ENCODE measurements at regions not wholly inside any gene's neighbourhood (a gene's known extent, or its start where the extent isn't known, plus 50 kb on each side); places are given as distances from the start of the nearest gene placed in this dataset.

- Histone ChIP-seq H3K9me3 (ENCODE audit: insufficient read depth in 2 of 2, low read depth in 1 of 2, low read length in 1 of 2) (peaks cover 4% of the 10 kb centered on the region in 2 experiments; a peak in 1 of 4 replicates), H2AK5ac (ENCODE audit: low read depth, low read length) (no peak overlapping the region), H3K14ac (ENCODE audit: insufficient read length) (no peak overlapping the region), H2AFZ (ENCODE audit: low read length) (no peak overlapping the region), H3K56ac (replicated peaks; ENCODE audit: insufficient read length, low read depth, low read length) (no peak overlapping the region), H4K91ac (replicated peaks; ENCODE audit: insufficient read length, low read length) (no peak overlapping the region), H4K20me1 (replicated peaks in 1 of 2; ENCODE audit: control insufficient read depth in 1 of 2, insufficient read depth in 2 of 2, low read length in 2 of 2) (no peaks in the 10 kb centered on the region), H2BK15ac (ENCODE audit: low read length) (no peak overlapping the region), H3K4ac (replicated peaks; ENCODE audit: insufficient read length, low read depth, low read length) (no peak overlapping the region), H3K36me3 (ENCODE audit: control insufficient read depth in 2 of 4, insufficient read depth in 4 of 4, low read length in 3 of 4) (no peaks in the 10 kb centered on the region), H3K27ac (ENCODE audit: low read depth, low read length) (no peak overlapping the region), H2BK12ac (ENCODE audit: low read depth, low read length) (no peak overlapping the region), H3K4me1 (replicated peaks in 1 of 4; ENCODE audit: control insufficient read depth in 3 of 4, insufficient read depth in 4 of 4, low read length in 3 of 4) (peaks cover 0 to 6% (median 2%) of the 10 kb centered on the region in 4 experiments; a peak in 2 of 7 replicates), H2BK5ac (ENCODE audit: low read depth, low read length) (no peak overlapping the region), H3K79me2 (ENCODE audit: control insufficient read depth in 1 of 2, insufficient read depth in 2 of 2, low read length in 2 of 2) (no peaks in the 10 kb centered on the region), H4K8ac (ENCODE audit: extremely low read depth, insufficient read depth, low read length) (no peak overlapping the region), H3K23me2 (ENCODE audit: low read depth, low read length) (no peaks in the 10 kb centered on the region), H4K5ac (ENCODE audit: insufficient read length, low read depth, low read length) (no peak overlapping the region), H3K79me1 (ENCODE audit: low read depth, low read length) (no peaks in the 10 kb centered on the region), H2BK120ac (replicated peaks; ENCODE audit: low read depth, low read length) (no peak overlapping the region), H2BK20ac (ENCODE audit: low read length) (no peak overlapping the region), H3K9ac (replicated peaks in 1 of 4; ENCODE audit: extremely low read depth in 1 of 4, low read depth in 3 of 4, low read length in 3 of 4) (no peak overlapping the region), H3K4me2 (ENCODE audit: insufficient read depth in 1 of 2, low read depth in 2 of 2, low read length in 2 of 2) (no peak overlapping the region), H3K4me3 (ENCODE audit: extremely low read depth in 1 of 4, insufficient read depth in 2 of 4, low read depth in 3 of 4, low read length in 4 of 4) (no peak overlapping the region), H3K23ac (ENCODE audit: insufficient read length) (no peak overlapping the region), H3K27me3 (replicated peaks in 1 of 4; ENCODE audit: control insufficient read depth in 3 of 4, extremely low read depth in 1 of 4, insufficient read depth in 3 of 4, low read length in 3 of 4) (no peaks in the 10 kb centered on the region), H3K18ac (ENCODE audit: extremely low read depth, low read length) (no peak overlapping the region)
- no peak for DNase-seq (ENCODE audit: low read depth in 1 of 2, low spot score in 2 of 2)
- ChIA-PET CTCF (ENCODE audit: partially characterized antibody) (no interaction called here), POLR2A (ENCODE audit: partially characterized antibody) (no interaction called here)
- WGBS, 2 experiments (ENCODE audit: extremely low coverage in 1 of 2, insufficient coverage in 1 of 2, insufficient read length in 1 of 2, insufficient replicate concordance in 2 of 2, low coverage in 1 of 2, low lambda C conversion rate in 2 of 2, missing lambda C conversion rate in 1 of 2), result 100% methylated on average over 1 of the region's 1 CpG; no CpG with 5 or more reads in 1 of the 2 experiments
- FAIRE-seq, result no peak
- TF ChIP-seq CTBP2 (IDR thresholded peaks at IDR 0.05; ENCODE audit: borderline replicate concordance, insufficient read depth, insufficient read length, low read length), result no peak
- TF ChIP-seq KDM4A (IDR thresholded peaks at IDR 0.05; ENCODE audit: low read depth, low read length, severe bottlenecking), result no peak
- TF ChIP-seq TEAD4 (IDR thresholded peaks at IDR 0.05; ENCODE audit: low read depth, low read length), result no peak
- TF ChIP-seq YY1 (IDR thresholded peaks at IDR 0.05; ENCODE audit: low read depth, low read length), result no peak
- no peak for TF ChIP-seq JUN (IDR thresholded peaks at IDR 0.05; ENCODE audit: low read depth, low read length)
- no peak for TF ChIP-seq SUZ12 (IDR thresholded peaks at IDR 0.05; ENCODE audit: low read length)
- TF ChIP-seq USF2 (IDR thresholded peaks at IDR 0.05; ENCODE audit: low read length), result no peak
- TF ChIP-seq E2F6 (IDR thresholded peaks at IDR 0.05), result no peak
- no peak for TF ChIP-seq KDM1A (IDR thresholded peaks at IDR 0.05; ENCODE audit: borderline replicate concordance, low read length)
- no peak for TF ChIP-seq ATF3 (IDR thresholded peaks at IDR 0.05; ENCODE audit: insufficient read depth, low read depth, low read length)
- no peak for TF ChIP-seq MAFK (IDR thresholded peaks at IDR 0.05; ENCODE audit: low read depth, low read length)
These were observed 230.3 kb downstream of the CHRM3 start for GRCh38 chr1:239616673-239617072.

All from H1 (cell line).